ENCODE measurements at regions not wholly inside any gene's neighbourhood (a gene's known extent, or its start where the extent isn't known, plus 50 kb on each side); places are given as distances from the start of the nearest gene placed in this dataset.

- TF ChIP-seq CHD7 (IDR thresholded peaks at IDR 0.05; ENCODE audit: insufficient replicate concordance, low read length) = no peak
- TF ChIP-seq MAFK (IDR thresholded peaks at IDR 0.05; ENCODE audit: low read depth, low read length) = no peak
- TF ChIP-seq SRF (IDR thresholded peaks at IDR 0.05; ENCODE audit: low read depth, low read length) = no peak
Observed at GRCh38 chr12:61161961-61162360, 1098.2 kb upstream of the USP15 start (continued).
